H9 (cell line): ENCODE measurements at regions not wholly inside any gene's neighbourhood (a gene's known extent, or its start where the extent isn't known, plus 50 kb on each side); places are given as distances from the start of the nearest gene placed in this dataset.

Experiments
- DNase-seq: peaks from one replicate; pipeline ENCODE4 v3.0.0-alpha.2; 2017
- H2AFZ ChIP-seq: one replicate; pipeline ENCODE4 v1.6.1; 2013; ENCODE audit warnings: mild to moderate bottlenecking, low read length, control low read depth, moderate library complexity
- H2AK5ac ChIP-seq: 2 replicates; pipeline ENCODE4 v1.6.1; 2013; ENCODE audit warnings: low read length, control low read depth, mixed read lengths; ENCODE audit not compliant: insufficient read length
- H2BK120ac ChIP-seq: one replicate; pipeline ENCODE4 v1.6.1; 2013; ENCODE audit warnings: low read depth, mild to moderate bottlenecking, low read length, control low read depth, inconsistent platforms; ENCODE audit not compliant: poor library complexity, severe bottlenecking
- H2BK12ac ChIP-seq: 2 replicates; pipeline ENCODE4 v1.6.1; 2013; ENCODE audit warnings: low read length, control low read depth, mixed read lengths, low read depth; ENCODE audit not compliant: insufficient read length
- H2BK15ac ChIP-seq: 2 replicates; pipeline ENCODE4 v1.6.1; 2013; ENCODE audit warnings: low read depth, low read length, control low read depth
- H2BK20ac ChIP-seq: one replicate; pipeline ENCODE4 v1.6.1; 2013; ENCODE audit warnings: low read depth, mild to moderate bottlenecking, low read length, control low read depth, inconsistent platforms; ENCODE audit not compliant: poor library complexity, severe bottlenecking
- H2BK5ac ChIP-seq: 2 replicates; pipeline ENCODE4 v1.6.1; 2013; ENCODE audit warnings: low read length, control low read depth, mixed read lengths; ENCODE audit not compliant: insufficient read length
- H3K14ac ChIP-seq: 2 replicates; pipeline ENCODE4 v1.6.1; 2013; ENCODE audit warnings: low read length, control low read depth; ENCODE audit not compliant: insufficient read depth
- H3K18ac ChIP-seq: 2 replicates; pipeline ENCODE4 v1.6.1; 2013; ENCODE audit warnings: low read depth, mild to moderate bottlenecking, mixed read lengths, low read length, control low read depth; ENCODE audit not compliant: insufficient read length
- H3K23ac ChIP-seq: 2 replicates; pipeline ENCODE4 v1.6.1; 2013; ENCODE audit warnings: low read length, control low read depth, mixed read lengths, low read depth; ENCODE audit not compliant: insufficient read length
- H3K23me2 ChIP-seq: 2 replicates; pipeline ENCODE4 v1.6.1; 2013; ENCODE audit warnings: low read depth, mild to moderate bottlenecking, mixed read lengths, low read length, control low read depth; ENCODE audit not compliant: insufficient read length, poor library complexity, severe bottlenecking
- H3K27ac ChIP-seq: 2 replicates; pipeline ENCODE4 v1.5.1; 2013; ENCODE audit warnings: low read length, control low read depth, mixed read lengths, low read depth; ENCODE audit not compliant: insufficient read length
- H3K27me3 ChIP-seq: 2 replicates; pipeline ENCODE4 v1.6.1; 2013; ENCODE audit warnings: low read length, control low read depth, inconsistent platforms; ENCODE audit not compliant: insufficient read depth
- H3K4ac ChIP-seq: 2 replicates; pipeline ENCODE4 v1.6.1; 2013; ENCODE audit warnings: low read depth, mild to moderate bottlenecking, control low read depth, inconsistent platforms, low read length, moderate library complexity
- H3K4me1 ChIP-seq: 2 replicates; pipeline ENCODE4 v1.6.1; 2013; ENCODE audit warnings: low read length, control low read depth, inconsistent platforms; ENCODE audit not compliant: insufficient read depth
- H3K4me2 ChIP-seq: 2 replicates; pipeline ENCODE4 v1.6.1; 2013; ENCODE audit warnings: low read length, control low read depth, mixed read lengths; ENCODE audit not compliant: insufficient read length, insufficient read depth
- H3K56ac ChIP-seq: 2 replicates; pipeline ENCODE4 v1.6.1; 2013; ENCODE audit warnings: low read depth, mild to moderate bottlenecking, mixed read lengths, low read length, control low read depth; ENCODE audit not compliant: insufficient read length
- H3K79me1 ChIP-seq: 2 replicates; pipeline ENCODE4 v1.6.1; 2013; ENCODE audit warnings: low read depth, mild to moderate bottlenecking, moderate library complexity, low read length, control low read depth, inconsistent platforms; ENCODE audit not compliant: insufficient read depth, poor library complexity, severe bottlenecking
- H3K79me2 ChIP-seq: 2 replicates; pipeline ENCODE4 v1.6.1; 2013; ENCODE audit warnings: low read length, control low read depth, inconsistent platforms; ENCODE audit not compliant: insufficient read depth
- H3K9ac ChIP-seq: 2 replicates; pipeline ENCODE4 v1.6.1; 2013; ENCODE audit warnings: low read length, control low read depth, mixed read lengths; ENCODE audit not compliant: insufficient read length; ENCODE audit errors: extremely low read depth
- H3K9me3 ChIP-seq: one replicate; pipeline ENCODE4 v1.6.1; 2013; ENCODE audit warnings: low read depth, low read length, inconsistent platforms; ENCODE audit not compliant: control insufficient read depth
- H3T11ph ChIP-seq: one replicate; pipeline ENCODE4 v1.6.1; 2013; ENCODE audit warnings: mild to moderate bottlenecking, low read length, control low read depth, inconsistent platforms
- H4K20me1 ChIP-seq: one replicate; pipeline ENCODE4 v1.6.1; 2013; ENCODE audit not compliant: control insufficient read depth, insufficient read length, insufficient read depth
- H4K5ac ChIP-seq: 2 replicates; pipeline ENCODE4 v1.6.1; 2013; ENCODE audit warnings: low read depth, mild to moderate bottlenecking, mixed read lengths, low read length, control low read depth; ENCODE audit not compliant: insufficient read length
- H4K8ac ChIP-seq: replicated peaks from 2 replicates; pipeline ENCODE4 v1.6.1; 2013; ENCODE audit warnings: low read length, control low read depth, mixed read lengths, low read depth; ENCODE audit not compliant: insufficient read length
- H4K91ac ChIP-seq: 2 replicates; pipeline ENCODE4 v1.6.1; 2013; ENCODE audit warnings: low read depth, mild to moderate bottlenecking, moderate library complexity, mixed read lengths, low read length, control low read depth; ENCODE audit not compliant: insufficient read length
- H3K27ac Mint-ChIP-seq, 3 experiments: 2 replicates in 2 of 3; 3 replicates in 1 of 3; pipeline ENCODE4 v1.8.0; 2020 to 2021; ENCODE audit warnings: mixed read lengths in 3 of 3, mild to moderate bottlenecking in 1 of 3, moderate library complexity in 1 of 3
- H3K27me3 Mint-ChIP-seq: 2 replicates; pipeline ENCODE4 v1.8.0; 2021; ENCODE audit warnings: low read depth, mild to moderate bottlenecking, moderate library complexity, mixed read lengths
- H3K36me3 Mint-ChIP-seq, 3 experiments: 2 replicates in 2 of 3; 3 replicates in 1 of 3; pipeline ENCODE4 v1.8.0; 2020 to 2021; ENCODE audit warnings: low read depth in 3 of 3, mixed read lengths in 3 of 3; ENCODE audit not compliant: insufficient read depth in 1 of 3
- H3K4me1 Mint-ChIP-seq, 2 experiments: 2 replicates each; pipeline ENCODE4 v1.8.0; 2020; ENCODE audit warnings: mixed read lengths in 2 of 2
- H3K4me3 Mint-ChIP-seq, 2 experiments: 2 replicates in 1 of 2; 3 replicates in 1 of 2; pipeline ENCODE4 v1.8.0; 2020 to 2021; ENCODE audit warnings: mild to moderate bottlenecking in 2 of 2, mixed read lengths in 2 of 2, moderate library complexity in 1 of 2
- H3K9me3 Mint-ChIP-seq, 2 experiments: 2 replicates in 1 of 2; 3 replicates in 1 of 2; pipeline ENCODE4 v1.8.0; 2020; ENCODE audit warnings: mild to moderate bottlenecking in 2 of 2, mixed read lengths in 2 of 2, moderate library complexity in 1 of 2
- CTCF ChIP-seq: fragments of 200-600 bp; sonication (generic); conservative IDR thresholded peaks from 3 replicates; pipeline ENCODE4 v1.8.0; 2021; ENCODE audit warnings: antibody characterized with exemption, mild to moderate bottlenecking
- WGBS: extraction: QIAGEN DNeasy Blood & Tissue Kit; methylation state at CpG from one replicate; pipeline ENCODE4 v1.1.7; 2013; ENCODE audit warnings: missing lambda C conversion rate, low lambda C conversion rate, mixed read lengths; ENCODE audit not compliant: insufficient read length; ENCODE audit errors: extremely low coverage; 5-methylcytosine and 5-hydroxymethylcytosine counted together

- Histone ChIP-seq H3K79me2 (no peaks in the 10 kb centered on the region), H3K4me1 (no peaks in the 10 kb centered on the region), H3K9ac (no peak overlapping the region)
Measured at GRCh38 chr6:19632786-19633185, 204.4 kb upstream of the ID4 start.

More at GRCh38 chr6:19632786-19633185, 204.4 kb upstream of the ID4 start:
- Histone ChIP-seq H2AFZ (no peak overlapping the region), H3T11ph (no peak overlapping the region), H3K27me3 (no peaks in the 10 kb centered on the region), H3K27ac (no peak overlapping the region), H2AK5ac (no peak overlapping the region), H4K5ac (no peak overlapping the region), H3K79me1 (no peaks in the 10 kb centered on the region), H3K18ac (no peak overlapping the region), H2BK120ac (no peak overlapping the region), H3K9me3 (no peaks in the 10 kb centered on the region), H2BK5ac (no peak overlapping the region), H4K20me1 (no peaks in the 10 kb centered on the region), H2BK20ac (no peak overlapping the region), H3K4ac (no peak overlapping the region), H3K14ac (no peak overlapping the region), H3K23ac (no peak overlapping the region), H2BK15ac (no peak overlapping the region), H3K56ac (no peak overlapping the region), H4K8ac (no peak overlapping the region), H2BK12ac (no peak overlapping the region), H3K23me2 (no peaks in the 10 kb centered on the region), H4K91ac (no peak overlapping the region), H3K4me2 (no peak overlapping the region)
- no peak for TF ChIP-seq CTCF
- Mint-ChIP-seq H3K4me1 (no peaks in the 10 kb centered on the region), H3K27ac (no peak overlapping the region), H3K9me3 (no peaks in the 10 kb centered on the region), H3K27me3 (no peaks in the 10 kb centered on the region), H3K36me3 (no peaks in the 10 kb centered on the region; a peak in 1 of 7 replicates), H3K4me3 (no peak overlapping the region)
- WGBS, result no CpG with 5 or more reads among the region's 3 CpGs
- DNase-seq, result no peak
